ENCODE measurements at regions not wholly inside any gene's neighbourhood (a gene's known extent, or its start where the extent isn't known, plus 50 kb on each side); places are given as distances from the start of the nearest gene placed in this dataset.

GRCh38 chr2:139067874-139068273 is 287.7 kb upstream of the NXPH2 start:
- TF ChIP-seq CTCF (conservative IDR thresholded peaks at IDR 0.05; ENCODE audit: low read depth, low read length): no peak
- no peak for DNase-seq (ENCODE audit: low read depth)
- no peak overlapping the region for H3K4me3 ChIP-seq (ENCODE audit: low read depth, low read length)

- no peak for TF ChIP-seq CTCF (conservative IDR thresholded peaks at IDR 0.05; ENCODE audit: low read depth, low read length)
- no peak overlapping the region for H3K4me3 ChIP-seq (ENCODE audit: low read depth, low read length)
- no peak for DNase-seq (ENCODE audit: low read depth)
These were observed 286.9 kb upstream of the NXPH2 start for GRCh38 chr2:139067072-139067471.

GRCh38 chr2:139064159-139064558 is 284.0 kb upstream of the NXPH2 start:
- DNase-seq (ENCODE audit: low read depth): no peak
- no peak for TF ChIP-seq CTCF (conservative IDR thresholded peaks at IDR 0.05; ENCODE audit: low read depth, low read length)
- H3K4me3 ChIP-seq (ENCODE audit: low read depth, low read length): no peak overlapping the region

- no peak for DNase-seq (ENCODE audit: low read depth)
- TF ChIP-seq CTCF (conservative IDR thresholded peaks at IDR 0.05; ENCODE audit: low read depth, low read length): no peak
- H3K4me3 ChIP-seq (ENCODE audit: low read depth, low read length): no peak overlapping the region
These were observed 279.4 kb upstream of the NXPH2 start for GRCh38 chr2:139059617-139060016.

- TF ChIP-seq CTCF (conservative IDR thresholded peaks at IDR 0.05; ENCODE audit: low read depth, low read length): no peak
- no peak overlapping the region for H3K4me3 ChIP-seq (ENCODE audit: low read depth, low read length)
- no peak for DNase-seq (ENCODE audit: low read depth)
These were observed 275.0 kb upstream of the NXPH2 start for GRCh38 chr2:139055202-139055601.

- no peak for DNase-seq (ENCODE audit: low read depth)
- no peak for TF ChIP-seq CTCF (conservative IDR thresholded peaks at IDR 0.05; ENCODE audit: low read depth, low read length)
- H3K4me3 ChIP-seq (ENCODE audit: low read depth, low read length): no peak overlapping the region
These were observed 267.8 kb upstream of the NXPH2 start for GRCh38 chr2:139048017-139048416.

- TF ChIP-seq CTCF (conservative IDR thresholded peaks at IDR 0.05; ENCODE audit: low read depth, low read length): no peak
- DNase-seq (ENCODE audit: low read depth): no peak
- H3K4me3 ChIP-seq (ENCODE audit: low read depth, low read length): no peak overlapping the region
These were observed 265.3 kb upstream of the NXPH2 start for GRCh38 chr2:139045524-139045923.

Measured in choroid plexus epithelial cell (primary cell).